Tibial nerve (tissue), 4 donors: ENCODE measurements at regions not wholly inside any gene's neighbourhood (a gene's known extent, or its start where the extent isn't known, plus 50 kb on each side); places are given as distances from the start of the nearest gene placed in this dataset.

Source experiments
- DNase-seq, 2 donors: peaks; one replicate each; pipeline ENCODE4 v3.0.0-alpha.2; 2019; ENCODE audit warnings: low spot score in 2 of 2
- H3K27ac ChIP-seq, 4 donors: fragments of 200-600 bp; sonication (generic) in 3 of 4; one replicate each; pipeline ENCODE4 v1.5.1; 2017 to 2019; ENCODE audit warnings: mild to moderate bottlenecking in 1 of 4
- H3K27me3 ChIP-seq, 2 donors: fragments of 200-600 bp; sonication (generic) in 1 of 2; one replicate each; pipeline versions ENCODE4 v1.5.1 to v1.6.0; 2017 to 2019
- H3K36me3 ChIP-seq, 3 donors: fragments of 200-600 bp; sonication (generic); one replicate each; pipeline ENCODE4 v1.5.1; 2018 to 2019
- H3K4me1 ChIP-seq, 4 donors: fragments of 200-600 bp; sonication (generic) in 3 of 4; one replicate each; pipeline ENCODE4 v1.5.1; 2017 to 2019
- H3K4me3 ChIP-seq, 4 donors: fragments of 200-600 bp; sonication (generic) in 3 of 4; one replicate each; pipeline ENCODE4 v1.5.1; 2017 to 2019; ENCODE audit warnings: mild to moderate bottlenecking in 1 of 4, moderate library complexity in 1 of 4
- H3K9me3 ChIP-seq, 4 donors: fragments of 200-600 bp; sonication (generic) in 3 of 4; one replicate each; pipeline ENCODE4 v1.5.1; 2017 to 2019
- CTCF ChIP-seq, 5 experiments: fragments of 200-600 bp in 3 of 5; fragments of 450-650 bp in 2 of 5; sonication (generic) in 3 of 5; IDR thresholded peaks; one replicate each; pipeline ENCODE4 v1.5.1; 2016 to 2019; ENCODE audit warnings: antibody characterized with exemption in 5 of 5, mild to moderate bottlenecking in 3 of 5, moderate library complexity in 2 of 5
- EP300 ChIP-seq, 2 donors: sonication (generic); formaldehyde crosslinking; IDR thresholded peaks; one replicate each; pipeline ENCODE4 v1.6.1; 2017; ENCODE audit warnings: antibody characterized with exemption in 2 of 2, mild to moderate bottlenecking in 1 of 2
- POLR2A ChIP-seq, 2 donors: fragments of 450-650 bp; IDR thresholded peaks; one replicate each; pipeline ENCODE4 v1.6.1; 2017; ENCODE audit warnings: antibody characterized with exemption in 2 of 2, mild to moderate bottlenecking in 2 of 2, moderate library complexity in 2 of 2
- WGBS, 2 donors: methylation state at CpG; one replicate each; pipeline ENCODE4 v1.1.5; 2018; 5-methylcytosine and 5-hydroxymethylcytosine counted together

- Histone ChIP-seq H3K36me3 (no peaks in the 10 kb centered on the region), H3K4me1 (peaks cover 0 to 5% (median 0%) of the 10 kb centered on the region in 4 donors), H3K27ac (no peak overlapping the region), H3K27me3 (no peaks in the 10 kb centered on the region), H3K4me3 (no peak overlapping the region), H3K9me3 (no peaks in the 10 kb centered on the region)
- DNase-seq: no peak
- TF ChIP-seq CTCF (IDR thresholded peaks at IDR 0.05): no peak
These were observed 607.3 kb downstream of the NCAM2 start for GRCh38 chr21:21605521-21605920.

- 72 to 74% methylated on average over 2 of the region's 2 CpGs for WGBS, 2 donors
- Histone ChIP-seq H3K4me3 (no peak overlapping the region), H3K27me3 (no peaks in the 10 kb centered on the region), H3K36me3 (no peaks in the 10 kb centered on the region), H3K9me3 (no peaks in the 10 kb centered on the region), H3K27ac (no peak overlapping the region), H3K4me1 (peaks cover 0 to 5% (median 0%) of the 10 kb centered on the region in 4 donors)
- no peak for DNase-seq
- TF ChIP-seq EP300 (IDR thresholded peaks at IDR 0.05) (no peak), POLR2A (IDR thresholded peaks at IDR 0.05) (no peak), CTCF (IDR thresholded peaks at IDR 0.05) (no peak)
These were observed 607.8 kb downstream of the NCAM2 start for GRCh38 chr21:21606041-21606440.

- H3K9me3 ChIP-seq: no peaks in the 10 kb centered on the region
- no peaks in the 10 kb centered on the region for H3K27me3 ChIP-seq
- DNase-seq: no peak
- no peaks in the 10 kb centered on the region for H3K4me1 ChIP-seq
- H3K27ac ChIP-seq: peak overlapping the region in 3 of 4 donors; percentile 13 to 79 (median 44)
- H3K36me3 ChIP-seq: no peaks in the 10 kb centered on the region
- TF ChIP-seq CTCF (IDR thresholded peaks at IDR 0.05) (no peak), EP300 (IDR thresholded peaks at IDR 0.05) (peak in 1 of 2 donors; percentile 83), POLR2A (IDR thresholded peaks at IDR 0.05) (no peak)
- H3K4me3 ChIP-seq: no peak overlapping the region
- 37 to 50% methylated on average over 3 of the region's 3 CpGs for WGBS, 2 donors
These were observed 614.3 kb downstream of the NCAM2 start for GRCh38 chr21:21612466-21612865.

- Histone ChIP-seq H3K36me3 (no peaks in the 10 kb centered on the region), H3K4me1 (no peaks in the 10 kb centered on the region), H3K9me3 (no peaks in the 10 kb centered on the region), H3K27me3 (no peaks in the 10 kb centered on the region), H3K4me3 (no peak overlapping the region), H3K27ac (no peak overlapping the region)
- DNase-seq: no peak
- no peak for TF ChIP-seq POLR2A (IDR thresholded peaks at IDR 0.05)
- no peak for TF ChIP-seq EP300 (IDR thresholded peaks at IDR 0.05)
- no peak for TF ChIP-seq CTCF (IDR thresholded peaks at IDR 0.05)
- WGBS, 2 donors: 79 to 87% methylated on average over 3 of the region's 3 CpGs
These were observed 616.8 kb downstream of the NCAM2 start for GRCh38 chr21:21614966-21615365.

- no peak overlapping the region for H3K27ac ChIP-seq
- no peaks in the 10 kb centered on the region for H3K27me3 ChIP-seq
- no peaks in the 10 kb centered on the region for H3K4me1 ChIP-seq
- no peaks in the 10 kb centered on the region for H3K9me3 ChIP-seq
- no peak overlapping the region for H3K4me3 ChIP-seq
- 72 to 80% methylated on average over 3 of the region's 3 CpGs for WGBS, 2 donors
- no peak for DNase-seq
- H3K36me3 ChIP-seq: no peaks in the 10 kb centered on the region
- TF ChIP-seq POLR2A (IDR thresholded peaks at IDR 0.05) (no peak), CTCF (IDR thresholded peaks at IDR 0.05) (no peak), EP300 (IDR thresholded peaks at IDR 0.05) (no peak)
These were observed 624.4 kb downstream of the NCAM2 start for GRCh38 chr21:21622460-21623234.
